Amygdala (tissue), 56 donors: ENCODE measurements at regions not wholly inside any gene's neighbourhood (a gene's known extent, or its start where the extent isn't known, plus 50 kb on each side); places are given as distances from the start of the nearest gene placed in this dataset.
A peak's percentile ranks its signal among the peaks of the same experiment; 100 is the strongest.
"Not testable (repeated sequence)": the region's sequence is repeated elsewhere in the genome, so short reads cannot be mapped to it uniquely, and the experiment has no call there.

Source experiments
- DNase-seq, 56 donors: peaks; one replicate each; lab custom pipeline; 2025; lab: John Stamatoyannopoulos, UW

- no peak for DNase-seq
Observed at GRCh38 chr6:158920311-158920905, 79.6 kb downstream of the RSPH3 start.

GRCh38 chr6:158919865-158920264 lies 80.1 kb downstream of the RSPH3 start:
- DNase-seq = no peak

DNA sequence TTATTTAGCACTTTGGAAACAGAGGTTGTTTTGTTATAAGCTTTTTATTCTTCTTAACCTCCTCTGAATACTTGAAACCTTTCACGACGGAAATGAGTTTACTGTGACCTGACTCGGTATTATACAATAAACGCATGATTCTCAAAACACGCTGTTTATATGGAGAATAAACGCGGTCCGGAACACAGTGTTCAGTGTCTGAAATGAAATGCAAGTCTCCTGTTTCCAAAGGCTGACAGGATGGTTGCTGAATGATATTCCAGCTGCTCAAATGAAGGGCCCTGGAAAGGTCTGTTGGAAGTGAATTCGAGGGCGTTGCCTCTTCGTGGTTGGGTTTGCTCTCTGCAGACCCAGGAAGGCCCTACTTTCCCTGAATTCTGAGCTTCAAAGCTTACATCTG lies 83.4 kb downstream of the RSPH3 start:
- DNase-seq = no peak

GRCh38 chr6:158914923-158915322 lies 85.1 kb downstream of the RSPH3 start:
- DNase-seq = no peak

- no peak for DNase-seq
Observed at GRCh38 chr6:158913580-158913979, 86.4 kb downstream of the RSPH3 start.

GRCh38 chr6:158912655-158913054 lies 87.3 kb downstream of the RSPH3 start:
- no peak for DNase-seq

DNA sequence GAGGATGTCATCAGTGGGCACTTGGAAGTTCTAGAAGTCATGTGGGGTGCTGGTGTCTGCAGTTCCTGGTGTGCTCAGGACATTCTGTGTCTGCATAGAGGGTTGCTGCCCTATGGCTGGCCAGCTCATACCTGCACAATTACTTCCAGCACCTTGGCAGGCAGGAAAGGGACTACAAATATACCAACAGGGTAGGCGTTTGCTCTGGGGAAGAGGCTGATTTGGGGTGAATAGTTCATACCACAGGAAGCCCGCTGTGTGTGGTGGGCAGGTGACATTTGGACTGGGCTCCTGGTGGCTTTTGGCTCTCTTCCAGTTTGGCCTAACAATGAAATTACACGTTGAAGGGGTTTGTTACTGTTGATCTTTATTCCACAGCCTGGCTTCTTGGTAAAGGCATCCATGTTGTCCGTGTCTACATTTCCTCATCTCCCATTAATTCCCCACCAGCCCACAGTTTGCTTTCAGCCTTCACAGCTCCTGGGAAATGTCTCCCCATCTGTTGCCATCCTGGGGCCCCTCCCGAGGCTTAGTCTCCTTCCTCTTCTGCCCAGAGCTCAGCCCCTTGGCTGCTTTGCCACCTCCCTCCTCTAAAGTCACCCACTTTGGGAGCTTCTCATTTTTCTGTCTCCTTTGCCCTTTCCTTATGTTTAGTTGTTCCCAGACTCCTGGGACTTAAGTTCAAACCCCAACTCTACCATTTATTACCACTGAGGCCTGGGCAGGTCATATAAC lies 88.1 kb downstream of the RSPH3 start:
- peak in 1 of 56 donors; percentile 6 for DNase-seq

- DNase-seq = peak in 7 of 56 donors; percentile 3 to 49 (median 12)
Observed at GRCh38 chr6:158910484-158911440, 89.2 kb downstream of the RSPH3 start.

DNA sequence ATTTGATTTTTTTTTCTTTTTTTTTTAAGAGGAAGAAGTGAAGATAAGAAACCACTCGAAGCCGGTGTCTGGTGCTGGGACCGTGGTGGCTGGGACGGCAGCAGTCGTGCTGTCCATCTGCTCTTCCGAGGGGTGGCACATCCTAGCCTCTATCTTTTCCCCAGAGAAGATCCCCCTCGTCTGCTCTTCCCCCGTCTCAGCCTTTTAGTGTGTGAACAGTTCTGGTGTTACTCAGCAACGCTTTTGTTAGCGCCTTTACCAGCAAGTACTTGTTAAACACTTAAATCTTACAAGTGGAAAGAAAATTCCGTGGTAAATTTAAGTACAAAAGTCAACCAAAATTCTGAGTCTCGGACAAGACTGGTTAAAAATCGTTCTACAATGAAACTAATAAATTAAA lies 90.1 kb downstream of the RSPH3 start:
- no peak for DNase-seq

DNA sequence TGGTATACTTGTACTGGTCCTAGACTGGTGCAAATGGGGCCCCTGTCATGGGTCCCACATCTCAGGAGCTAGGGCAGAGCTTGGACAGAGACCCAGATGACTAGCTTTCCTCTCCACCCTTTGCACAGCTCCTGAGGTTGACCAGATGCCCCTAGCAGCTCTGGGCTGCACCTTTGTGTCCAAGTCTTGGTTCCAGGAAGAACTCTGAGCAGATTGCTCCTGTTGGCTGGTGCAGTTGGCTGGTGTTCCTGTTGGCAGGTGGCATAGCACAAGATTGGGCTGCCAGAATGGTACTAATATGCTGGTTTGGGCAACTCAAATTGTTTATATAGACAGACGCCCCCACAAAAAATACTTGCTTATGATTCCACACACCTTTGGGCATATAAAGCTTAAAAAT lies 89.4 kb upstream of the EZR start:
- DNase-seq = no peak

DNA sequence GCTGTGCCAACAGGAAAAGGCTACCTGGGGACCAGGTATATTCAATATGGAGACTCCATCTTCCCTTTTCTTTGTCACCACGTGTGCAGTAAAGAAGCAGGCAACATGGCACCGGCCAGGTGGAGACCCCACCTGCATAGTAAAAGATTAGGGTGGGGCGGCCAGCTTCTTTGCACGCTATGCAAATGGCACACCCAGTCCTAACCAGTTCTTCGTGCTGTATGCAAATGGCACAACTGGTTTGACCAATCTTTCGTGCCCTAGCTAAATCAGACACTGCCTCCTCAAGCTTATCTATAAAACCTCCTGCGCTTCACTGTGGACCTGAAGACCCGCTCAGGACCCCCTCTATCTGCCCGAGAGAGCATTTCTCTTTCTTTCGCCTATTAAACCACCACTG lies 88.8 kb upstream of the EZR start:
- no peak for DNase-seq

GRCh38 chr6:158906926-158907325 lies 87.8 kb upstream of the EZR start:
- DNase-seq = no peak

DNA sequence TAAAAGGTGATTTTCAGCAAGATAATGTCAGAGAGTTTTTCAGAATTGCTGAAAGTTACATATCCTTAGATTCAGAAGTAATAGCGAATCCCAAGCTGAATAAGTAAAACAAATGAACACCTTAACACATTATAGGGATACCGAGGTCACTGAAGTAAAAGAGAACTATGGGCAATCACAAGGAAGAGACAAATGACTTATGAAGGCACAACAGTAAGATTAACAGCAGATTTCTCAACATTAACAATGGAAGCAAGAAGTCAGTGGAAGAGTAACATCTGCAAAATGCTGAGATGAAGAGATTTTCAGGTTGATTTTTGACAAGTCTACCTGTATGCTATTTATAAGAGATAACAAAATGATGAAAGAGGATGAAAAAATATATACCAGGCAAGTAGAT lies 86.1 kb upstream of the EZR start:
- no peak for DNase-seq

DNA sequence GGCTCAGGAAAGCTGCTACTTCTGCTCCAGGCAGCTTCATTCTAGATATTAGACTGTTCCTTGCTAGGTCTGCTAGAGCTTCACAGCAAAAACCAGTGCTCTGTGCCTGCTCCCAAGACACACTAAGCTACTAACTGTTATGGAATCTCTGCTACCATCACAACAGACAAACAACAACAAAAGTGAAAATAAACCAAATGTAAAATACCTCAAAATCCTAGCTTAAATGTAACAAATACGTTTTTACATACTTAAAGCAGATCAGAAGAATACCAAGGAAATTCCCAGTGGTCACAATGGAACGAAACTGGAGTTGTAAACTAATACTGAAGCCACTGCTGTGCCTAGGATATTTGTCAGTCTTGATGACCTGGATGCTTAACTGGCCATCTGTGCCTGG lies 84.6 kb upstream of the EZR start:
- no peak for DNase-seq

- DNase-seq = no peak
Observed at GRCh38 chr6:158900663-158901312, 81.6 kb upstream of the EZR start.

DNA sequence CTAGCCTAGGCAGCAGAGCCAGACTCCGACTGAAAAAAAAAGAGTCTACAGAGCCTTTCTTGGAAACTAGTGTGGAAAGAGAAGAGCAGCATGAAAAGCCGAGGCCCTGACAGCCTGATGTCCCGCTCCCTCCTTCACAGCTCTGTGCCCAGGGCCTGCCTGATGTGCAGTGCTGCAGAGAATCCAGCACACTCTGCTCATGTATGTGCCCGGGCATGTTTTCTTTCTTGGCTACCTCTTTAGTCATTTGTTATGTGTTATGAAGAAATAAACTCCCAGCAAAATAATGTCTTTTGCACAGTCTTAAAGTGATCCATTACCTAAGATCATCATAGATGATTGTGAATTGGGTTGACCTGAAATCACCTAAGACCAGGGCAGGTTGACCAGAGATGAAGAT lies 78.1 kb upstream of the EZR start:
- DNase-seq = no peak

DNA sequence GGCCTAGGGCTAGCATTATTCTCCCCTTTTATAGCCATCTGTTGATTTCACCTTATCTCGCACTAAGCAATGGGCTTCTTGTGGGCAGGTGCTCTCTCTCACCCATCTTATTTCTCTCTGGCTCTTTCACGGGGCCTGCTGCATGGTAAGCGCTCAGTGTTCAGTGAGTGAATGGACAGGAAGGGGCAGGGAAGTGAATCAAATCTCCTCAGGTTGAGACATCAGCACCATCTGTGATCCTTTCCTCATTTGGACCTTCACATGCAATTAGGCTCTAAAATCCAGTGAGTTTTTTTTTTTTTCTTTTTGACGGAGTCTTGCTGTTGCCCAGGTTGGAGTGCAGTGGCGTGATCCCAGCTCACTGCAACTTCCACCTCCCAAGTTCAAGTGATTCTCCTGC lies 76.5 kb upstream of the EZR start:
- DNase-seq = no peak

- DNase-seq = no peak
Observed at GRCh38 chr6:158894193-158894592, 75.0 kb upstream of the EZR start.

DNA sequence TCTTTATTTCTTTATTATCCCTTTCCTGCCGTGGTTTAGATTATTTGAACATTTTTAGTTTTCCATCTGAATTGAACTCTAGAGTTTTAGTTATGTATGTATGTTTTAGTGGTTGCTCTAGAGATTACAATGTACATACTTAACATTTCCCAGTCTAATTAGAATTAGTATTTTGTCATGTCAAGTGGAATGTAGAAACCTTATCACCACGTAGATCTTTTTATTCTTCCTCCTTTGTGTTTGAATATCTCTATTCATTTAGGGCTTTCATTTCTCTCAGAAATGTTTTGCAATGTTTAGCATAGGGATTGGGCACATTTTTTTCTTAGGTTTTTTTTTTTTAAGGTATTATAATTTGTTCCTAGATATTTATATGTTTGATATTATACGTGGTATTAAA lies 73.1 kb upstream of the EZR start:
- no peak for DNase-seq

DNA sequence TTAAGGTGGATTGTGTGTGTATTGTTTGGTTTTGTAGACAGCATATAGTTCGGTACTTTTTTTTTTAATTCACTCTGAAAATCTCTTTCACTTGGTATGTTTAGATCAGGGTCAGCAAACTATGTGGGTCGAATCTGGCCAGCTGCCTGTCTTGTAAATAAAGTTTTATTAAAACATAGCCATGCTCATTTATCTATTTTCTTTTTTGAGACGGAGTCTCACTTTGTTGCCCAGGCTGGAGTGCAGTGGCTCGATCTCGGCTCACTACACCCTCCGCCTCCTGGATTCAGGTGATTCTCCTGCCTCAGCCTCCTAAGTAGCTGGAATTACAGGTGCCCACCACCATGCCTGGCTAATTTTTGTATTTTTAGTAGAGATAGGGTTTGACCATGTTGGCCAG lies 72.4 kb upstream of the EZR start:
- not testable (repeated sequence) for DNase-seq

- DNase-seq = not testable (repeated sequence)
Observed at GRCh38 chr6:158888171-158888570, 69.0 kb upstream of the EZR start.
